H1 (cell line): ENCODE measurements at regions not wholly inside any gene's neighbourhood (a gene's known extent, or its start where the extent isn't known, plus 50 kb on each side); places are given as distances from the start of the nearest gene placed in this dataset.

Source experiments
- JUND ChIP-seq: IDR thresholded peaks from 2 replicates; pipeline ENCODE4 v1.6.1; 2011; ENCODE audit warnings: mild to moderate bottlenecking, improper control_type of control experiment, low read length
- KDM5A ChIP-seq: fragments of 200-600 bp; IDR thresholded peaks from 2 replicates; pipeline ENCODE4 v1.7.1; 2012; ENCODE audit warnings: mild to moderate bottlenecking, low read length, inconsistent platforms, mixed read lengths
- MAFK ChIP-seq: IDR thresholded peaks from 2 replicates; pipeline ENCODE4 v1.6.1; 2012; ENCODE audit warnings: low read depth, mild to moderate bottlenecking, improper control_type of control experiment, low read length
- NANOG ChIP-seq: IDR thresholded peaks from 2 replicates; pipeline ENCODE4 v1.6.1; 2011; ENCODE audit warnings: low read length, low read depth, mild to moderate bottlenecking, inconsistent platforms; ENCODE audit not compliant: insufficient read depth, poor library complexity, severe bottlenecking
- POLR2A ChIP-seq, 2 experiments: IDR thresholded peaks; 1 replicate in 1 of 2; 2 replicates in 1 of 2; pipeline ENCODE4 v1.6.1; 2011; ENCODE audit warnings: low read depth in 2 of 2, low read length in 2 of 2, mild to moderate bottlenecking in 2 of 2; ENCODE audit errors: control extremely low read depth in 1 of 2
- TAF1 ChIP-seq: IDR thresholded peaks from 2 replicates; pipeline ENCODE4 v1.6.1; 2011; ENCODE audit warnings: mild to moderate bottlenecking, low read depth, low read length
- TAF7 ChIP-seq: optimal IDR thresholded peaks from 2 replicates; pipeline ENCODE3; 2011; ENCODE audit warnings: low read depth, mild to moderate bottlenecking, inconsistent platforms, low read length, moderate library complexity, borderline replicate concordance
- TF ChIP-seq, protein P1 (sequence below), 3 experiments: IDR thresholded peaks; 1 replicate in 2 of 3; 2 replicates in 1 of 3; pipeline versions ENCODE4 v1.5.1 to v1.6.1; 2011; ENCODE audit warnings: low read length in 3 of 3, mild to moderate bottlenecking in 3 of 3, inconsistent platforms in 2 of 3, low read depth in 1 of 3, moderate library complexity in 1 of 3; ENCODE audit not compliant: insufficient read depth in 1 of 3; ENCODE audit errors: control extremely low read depth in 1 of 3

DNA sequence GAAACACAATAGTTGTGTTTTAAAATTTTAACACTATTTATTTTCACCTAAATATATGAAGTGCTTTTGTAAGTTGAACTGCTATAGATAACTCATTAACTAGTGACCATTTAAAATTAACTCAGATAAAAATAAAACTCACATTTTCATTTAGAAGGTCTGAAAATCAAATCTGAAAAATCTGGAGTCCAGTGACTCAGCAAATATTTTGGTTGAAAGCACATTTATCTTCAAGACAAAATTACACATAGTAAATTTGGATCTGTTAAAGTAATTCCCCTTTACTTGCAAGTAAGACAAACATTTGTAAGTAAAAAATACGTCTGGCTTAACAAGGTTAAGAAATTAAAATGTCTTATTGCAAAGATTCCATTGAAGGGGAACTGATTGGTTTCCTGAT is 589.1 kb downstream of the TRIML1 start:
- no peak for TF ChIP-seq KDM5A
- TF ChIP-seq TAF7 = no peak
- TF ChIP-seq, protein P1, sequence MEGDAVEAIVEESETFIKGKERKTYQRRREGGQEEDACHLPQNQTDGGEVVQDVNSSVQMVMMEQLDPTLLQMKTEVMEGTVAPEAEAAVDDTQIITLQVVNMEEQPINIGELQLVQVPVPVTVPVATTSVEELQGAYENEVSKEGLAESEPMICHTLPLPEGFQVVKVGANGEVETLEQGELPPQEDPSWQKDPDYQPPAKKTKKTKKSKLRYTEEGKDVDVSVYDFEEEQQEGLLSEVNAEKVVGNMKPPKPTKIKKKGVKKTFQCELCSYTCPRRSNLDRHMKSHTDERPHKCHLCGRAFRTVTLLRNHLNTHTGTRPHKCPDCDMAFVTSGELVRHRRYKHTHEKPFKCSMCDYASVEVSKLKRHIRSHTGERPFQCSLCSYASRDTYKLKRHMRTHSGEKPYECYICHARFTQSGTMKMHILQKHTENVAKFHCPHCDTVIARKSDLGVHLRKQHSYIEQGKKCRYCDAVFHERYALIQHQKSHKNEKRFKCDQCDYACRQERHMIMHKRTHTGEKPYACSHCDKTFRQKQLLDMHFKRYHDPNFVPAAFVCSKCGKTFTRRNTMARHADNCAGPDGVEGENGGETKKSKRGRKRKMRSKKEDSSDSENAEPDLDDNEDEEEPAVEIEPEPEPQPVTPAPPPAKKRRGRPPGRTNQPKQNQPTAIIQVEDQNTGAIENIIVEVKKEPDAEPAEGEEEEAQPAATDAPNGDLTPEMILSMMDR (IDR thresholded peaks at IDR 0.05; ENCODE audit: control extremely low read depth in 1 of 3, insufficient read depth in 1 of 3, low read depth in 1 of 3, low read length in 3 of 3) = no peak
- no peak; the same call in 1 of the 2 replicates for TF ChIP-seq MAFK
- TF ChIP-seq JUND = no peak
- TF ChIP-seq TAF1 = no peak
- TF ChIP-seq POLR2A (IDR thresholded peaks at IDR 0.05; ENCODE audit: control extremely low read depth in 1 of 2, low read depth in 2 of 2, low read length in 2 of 2) = no peak
- no peak for TF ChIP-seq NANOG
